ENCODE measurements at regions not wholly inside any gene's neighbourhood (a gene's known extent, or its start where the extent isn't known, plus 50 kb on each side); places are given as distances from the start of the nearest gene placed in this dataset.
A peak's percentile ranks its signal among the peaks of the same experiment; 100 is the strongest.

DNA sequence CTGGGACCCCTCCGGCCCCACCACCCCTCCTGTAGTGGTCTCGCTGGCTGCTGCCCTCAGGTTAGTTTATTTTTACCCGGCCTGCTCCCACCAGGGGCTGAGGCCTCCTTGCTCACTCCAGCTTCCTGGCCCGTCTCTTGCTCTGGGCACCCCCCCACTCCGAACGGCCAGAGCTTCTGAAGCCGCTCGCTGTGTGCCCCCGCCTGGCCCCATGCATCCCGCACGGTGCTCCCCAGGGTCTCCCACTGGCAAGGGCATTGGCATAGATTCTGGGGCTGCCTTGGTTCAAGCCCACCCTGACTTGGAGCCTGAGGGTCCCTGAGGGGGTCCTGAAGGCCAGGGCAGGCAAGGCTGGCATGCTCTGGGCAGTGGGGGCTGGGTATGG lies 186.4 kb downstream of the SEC14L1 start:
- DNase-seq, result peak in 1 of 2 donors; percentile 20
- intact Hi-C loops (cut with DNase I; ENCODE audit: low total_unique reads), result loop anchor here (5.0 kb wide), 1 partner anchor 100 kb away; no protein-coding TSS in a partner anchor
- H3K4me1 ChIP-seq, result peaks cover 19 to 24% of the 10 kb centered on the region in 2 donors

DNA sequence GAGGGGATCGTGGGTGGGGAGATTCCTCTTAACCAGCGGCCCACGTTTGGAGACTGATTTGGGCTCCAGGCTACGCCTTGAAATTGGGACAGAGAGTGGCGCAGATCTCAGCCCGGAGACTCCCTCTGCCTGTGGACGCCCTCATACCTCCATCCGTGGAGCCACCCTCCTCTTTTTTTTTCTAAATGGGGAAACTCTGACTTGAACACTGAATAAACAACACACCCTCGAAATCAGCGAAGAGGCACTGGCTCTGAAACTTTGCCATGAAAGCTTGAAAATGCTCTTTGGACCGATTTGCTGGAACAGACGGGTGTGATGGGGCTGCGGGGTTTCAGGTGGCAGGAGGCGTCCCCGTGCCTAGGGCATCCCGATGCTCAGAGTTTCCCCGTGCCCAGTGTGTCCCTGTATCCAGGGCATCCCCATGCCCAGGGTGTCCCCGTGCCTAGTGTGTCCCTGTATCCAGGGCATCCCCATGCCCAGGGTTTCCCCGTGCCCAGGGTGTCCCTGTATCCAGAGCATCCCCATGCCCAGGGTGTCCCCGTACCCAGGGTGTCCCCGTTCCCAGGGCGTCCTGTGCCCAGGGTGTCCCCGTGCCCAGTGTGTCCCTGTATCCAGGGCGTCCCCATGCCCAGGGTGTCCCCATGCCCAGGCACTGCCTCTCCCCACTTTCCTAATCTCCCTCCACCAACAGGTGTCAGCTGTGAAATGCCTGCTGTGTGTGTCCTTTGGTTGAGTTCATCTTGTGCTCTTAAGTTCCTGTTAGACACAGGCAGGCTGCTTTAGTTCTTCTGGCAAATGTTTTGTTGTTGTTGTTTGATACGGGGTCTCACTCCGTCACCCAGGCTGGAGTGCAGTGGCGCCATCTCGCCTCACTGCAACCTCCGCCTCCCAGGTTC lies 187.0 kb downstream of the SEC14L1 start:
- H3K27me3 ChIP-seq, result no peaks in the 10 kb centered on the region
- H3K36me3 ChIP-seq, result no peaks in the 10 kb centered on the region
- H3K4me1 ChIP-seq, result peaks cover 15 to 18% of the 10 kb centered on the region in 2 donors
- no peak overlapping the region for H3K4me3 ChIP-seq
- intact Hi-C loops (cut with DNase I; ENCODE audit: low total_unique reads), result loop anchor here (5.0 kb wide), 1 partner anchor 99 kb away; no protein-coding TSS in a partner anchor
- no peak overlapping the region for H3K27ac ChIP-seq
- no peak for TF ChIP-seq POLR2A (IDR thresholded peaks at IDR 0.05)
- TF ChIP-seq CTCF (IDR thresholded peaks at IDR 0.05), result no peak
- DNase-seq, result peak in 1 of 2 donors; percentile 16
- H3K9me3 ChIP-seq, result no peaks in the 10 kb centered on the region

More for the DNA sequence above, 186.4 kb downstream of the SEC14L1 start:
- Histone ChIP-seq H3K4me3 (no peak overlapping the region), H3K36me3 (no peaks in the 10 kb centered on the region), H3K27me3 (no peaks in the 10 kb centered on the region), H3K27ac (peak overlapping the region in 1 of 2 donors; percentile 9), H3K9me3 (no peaks in the 10 kb centered on the region)
- TF ChIP-seq POLR2A (IDR thresholded peaks at IDR 0.05) (no peak), CTCF (IDR thresholded peaks at IDR 0.05) (no peak)

- H3K27ac ChIP-seq, result no peak overlapping the region
- TF ChIP-seq POLR2A (IDR thresholded peaks at IDR 0.05) (no peak), CTCF (IDR thresholded peaks at IDR 0.05) (no peak)
- H3K36me3 ChIP-seq, result no peaks in the 10 kb centered on the region
- H3K4me1 ChIP-seq, result peaks cover 6 to 9% of the 10 kb centered on the region in 2 donors
- H3K4me3 ChIP-seq, result no peak overlapping the region
- no peaks in the 10 kb centered on the region for H3K27me3 ChIP-seq
- no peaks in the 10 kb centered on the region for H3K9me3 ChIP-seq
- intact Hi-C loops (cut with DNase I; ENCODE audit: low total_unique reads), result loop anchor here (5.0 kb wide), 1 partner anchor 98 kb away; no protein-coding TSS in a partner anchor
- peak in 1 of 2 donors; percentile 14 for DNase-seq
Observed at GRCh38 chr17:77328823-77329740, 188.3 kb downstream of the SEC14L1 start.

GRCh38 chr17:77329741-77330531 lies 189.2 kb downstream of the SEC14L1 start:
- intact Hi-C loops (cut with DNase I; ENCODE audit: low total_unique reads), result loop anchor here (2.0 to 5.0 kb wide), 2 partner anchors 97 to 165 kb away; no protein-coding TSS in a partner anchor

More at GRCh38 chr17:77329741-77330531, 189.2 kb downstream of the SEC14L1 start:
- peak in 1 of 2 donors; percentile 13 for DNase-seq
- no peaks in the 10 kb centered on the region for H3K9me3 ChIP-seq
- no peaks in the 10 kb centered on the region for H3K36me3 ChIP-seq
- H3K27me3 ChIP-seq, result no peaks in the 10 kb centered on the region
- TF ChIP-seq CTCF (IDR thresholded peaks at IDR 0.05), result no peak
- TF ChIP-seq POLR2A (IDR thresholded peaks at IDR 0.05), result no peak
- no peak overlapping the region for H3K4me3 ChIP-seq
- H3K27ac ChIP-seq, result no peak overlapping the region
- peaks cover 4 to 6% of the 10 kb centered on the region in 2 donors for H3K4me1 ChIP-seq
